ENCODE measurements at regions not wholly inside any gene's neighbourhood (a gene's known extent, or its start where the extent isn't known, plus 50 kb on each side); places are given as distances from the start of the nearest gene placed in this dataset.
"Not testable (repeated sequence)": the region's sequence is repeated elsewhere in the genome, so short reads cannot be mapped to it uniquely, and the experiment has no call there.

DNA sequence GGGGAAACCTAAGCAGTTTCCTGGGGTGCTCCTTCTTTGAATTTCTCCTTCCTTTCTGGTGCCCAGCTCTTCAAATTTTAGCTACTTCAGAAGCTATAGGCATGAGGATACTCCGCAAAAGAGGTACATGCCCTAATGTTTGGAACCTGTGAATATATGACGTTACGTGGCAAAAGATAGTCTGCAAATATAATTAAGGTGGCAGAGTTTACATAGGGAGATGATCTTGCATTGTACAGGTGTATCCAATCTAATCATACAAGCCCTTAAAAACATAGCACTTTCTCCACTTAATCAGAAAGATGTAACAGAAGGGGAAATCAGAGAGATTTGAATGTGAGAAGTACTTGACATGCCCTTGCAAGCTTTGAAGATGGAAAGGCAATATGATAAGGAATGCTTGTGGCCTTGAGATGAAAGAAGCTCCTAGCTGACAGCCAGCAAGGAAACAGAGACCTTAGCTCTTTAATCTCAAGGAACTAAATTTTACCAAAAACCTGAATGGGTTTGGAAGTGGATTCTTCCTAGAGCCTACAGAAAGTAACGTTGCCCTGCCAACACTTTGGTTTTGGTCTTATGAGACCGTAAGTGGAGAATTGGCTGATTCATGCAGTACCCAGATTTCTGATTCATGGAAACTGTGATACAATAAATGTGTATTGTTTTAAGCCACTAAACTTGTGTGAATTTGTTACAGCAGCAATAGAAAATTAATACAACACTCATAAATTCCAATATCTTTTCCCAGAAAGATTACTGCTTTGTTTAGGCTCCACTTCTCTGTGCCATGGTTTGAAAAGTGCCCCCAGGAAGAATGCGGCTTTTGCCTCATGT is 268.4 kb downstream of the FAM170A start:
- no peak for DNase-seq

GRCh38 chr5:119899981-119900380 is 270.6 kb downstream of the FAM170A start:
- no peak for DNase-seq

DNA sequence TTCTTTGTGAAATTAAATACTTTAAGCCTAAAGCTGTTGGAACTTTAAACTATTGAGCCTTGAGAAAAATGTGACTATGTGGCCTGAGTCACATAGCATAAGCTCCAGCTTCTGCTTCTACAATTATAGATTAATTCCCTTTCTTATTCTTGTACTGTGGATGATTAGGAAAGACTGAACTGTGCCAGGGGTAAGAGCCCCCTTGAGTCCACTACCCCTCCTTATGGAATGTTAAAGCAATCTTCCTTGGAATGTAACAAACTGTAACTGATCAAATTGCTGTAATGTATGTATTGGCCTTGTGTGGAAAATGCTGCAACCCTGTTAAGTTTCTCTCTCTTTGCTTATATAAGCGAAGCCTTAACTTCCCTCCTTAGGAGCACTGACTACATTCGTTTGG is 273.2 kb downstream of the FAM170A start:
- DNase-seq = no peak

- no peak for DNase-seq
These were observed 284.1 kb downstream of the FAM170A start for GRCh38 chr5:119913425-119913824.

GRCh38 chr5:119919279-119919678 is 289.9 kb downstream of the FAM170A start:
- no peak for DNase-seq

DNA sequence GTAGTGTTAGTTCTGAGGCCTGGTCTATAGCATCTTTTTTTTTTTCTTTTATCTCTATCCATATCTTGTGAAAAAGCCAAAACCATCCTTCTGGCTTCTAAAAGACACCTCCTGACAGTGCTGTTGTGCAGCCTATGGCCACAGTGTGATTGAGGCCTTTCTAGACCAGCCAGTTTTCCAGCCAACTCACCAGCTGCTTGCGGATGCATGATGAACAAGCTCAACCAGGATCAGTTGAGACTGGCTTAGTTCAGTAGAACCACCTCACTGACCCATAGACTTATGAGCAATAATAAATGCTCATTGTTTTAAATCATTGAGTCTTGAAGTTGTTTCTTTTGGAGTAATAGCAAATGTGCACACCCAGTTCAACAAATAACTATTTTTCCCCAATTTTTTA is 296.9 kb downstream of the FAM170A start:
- DNase-seq = no peak

GRCh38 chr5:119928974-119929373 is 299.6 kb downstream of the FAM170A start:
- no peak for DNase-seq

DNA sequence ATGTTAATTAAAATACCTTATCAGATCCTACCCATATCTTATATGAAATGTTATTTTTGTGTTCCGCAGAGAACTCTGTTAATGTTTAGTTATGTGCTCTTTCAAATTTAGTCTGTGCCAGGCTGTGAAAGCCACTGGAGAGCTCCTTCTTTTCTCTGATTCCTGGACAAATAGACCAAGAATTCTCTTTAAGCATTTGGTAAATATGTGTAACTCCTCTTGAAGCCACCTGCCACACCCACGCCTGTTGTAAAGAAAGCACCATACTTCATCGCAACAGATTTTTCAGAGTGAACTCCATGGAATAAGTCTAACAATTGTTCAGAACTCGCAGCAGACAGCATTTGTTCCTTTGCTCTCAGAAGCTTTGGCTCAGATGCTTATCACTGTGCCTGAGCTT is 301.1 kb downstream of the FAM170A start:
- no peak for DNase-seq

GRCh38 chr5:119943148-119943547 is 313.8 kb downstream of the FAM170A start:
- no peak for DNase-seq

GRCh38 chr5:119945691-119946090 is 316.3 kb downstream of the FAM170A start:
- no peak for DNase-seq

- no peak for DNase-seq
These were observed 318.8 kb downstream of the FAM170A start for GRCh38 chr5:119948162-119948561.

DNA sequence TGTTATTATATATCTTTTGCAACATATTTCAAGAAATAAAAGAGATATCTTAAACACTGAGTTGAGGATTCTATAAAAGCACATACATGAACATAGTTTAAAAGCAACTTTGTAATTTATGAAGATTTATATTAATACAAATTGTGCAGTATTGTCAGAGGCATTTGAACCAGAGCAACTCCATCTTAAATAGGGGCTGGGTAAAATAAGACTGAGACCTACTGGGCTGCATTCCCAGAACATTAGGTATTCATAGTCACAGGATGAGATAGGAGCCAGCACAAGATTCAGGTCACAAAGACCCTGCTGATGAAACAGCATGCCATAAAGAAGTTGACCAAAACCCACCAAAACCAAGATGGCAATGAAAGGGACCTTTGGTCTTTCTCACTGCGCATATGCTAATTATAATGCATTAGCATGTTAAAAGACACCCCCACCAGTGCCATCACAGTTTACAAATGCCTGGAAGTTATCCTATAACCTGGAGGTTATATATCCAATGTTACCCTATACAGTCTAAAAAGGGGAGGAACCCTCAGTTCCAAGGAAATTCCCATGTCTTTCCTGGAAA is 320.2 kb downstream of the FAM170A start:
- no peak for DNase-seq

DNA sequence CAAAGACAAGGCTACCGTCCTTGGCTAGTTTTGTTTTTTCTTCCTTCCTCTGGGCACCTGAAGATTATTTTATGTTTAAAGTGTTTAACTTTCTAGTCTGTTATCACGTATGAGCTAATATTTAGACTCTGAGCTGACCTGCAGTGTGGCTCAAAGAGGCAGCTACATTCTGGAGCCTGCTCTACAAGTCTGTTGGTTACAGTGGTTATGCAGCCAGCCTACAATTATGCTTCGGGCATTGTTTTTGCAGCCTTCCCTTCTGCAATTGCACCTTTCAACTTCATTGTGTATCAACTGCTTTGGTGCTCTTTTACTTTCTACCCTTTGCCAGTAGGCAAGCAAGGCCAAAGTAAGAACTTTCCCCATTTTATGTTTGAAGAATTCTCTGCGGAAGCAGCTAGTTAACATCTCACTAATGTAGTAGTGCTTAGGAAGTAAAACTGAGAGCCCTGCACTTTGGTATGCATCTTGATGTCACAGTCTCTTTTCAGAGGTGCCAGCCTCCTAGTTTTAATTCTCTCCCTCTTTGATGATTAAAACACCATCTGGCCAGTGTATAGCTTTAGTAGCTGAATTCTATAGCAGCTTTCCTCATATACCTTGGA is 322.1 kb downstream of the FAM170A start:
- no peak for DNase-seq

- no peak for DNase-seq
These were observed 324.1 kb downstream of the FAM170A start for GRCh38 chr5:119953474-119953873.

DNA sequence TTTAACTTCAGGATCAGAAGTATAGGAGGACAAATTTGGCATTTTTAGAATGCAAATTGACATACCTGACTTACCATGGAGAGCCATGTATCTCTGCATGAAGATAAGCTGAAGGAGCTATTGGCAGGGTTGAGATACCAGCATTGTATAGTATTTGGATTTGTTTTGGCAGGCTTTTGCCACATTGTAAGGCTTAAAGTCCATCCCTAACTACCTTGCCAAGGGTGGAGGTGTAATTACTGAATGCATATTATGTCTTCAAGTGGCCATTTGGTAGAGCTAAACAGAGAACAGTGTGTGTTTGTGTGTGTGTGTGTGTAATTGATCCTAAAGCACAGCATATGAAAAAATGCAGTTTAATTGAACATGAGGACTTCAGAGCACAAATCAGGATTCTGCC is 324.7 kb downstream of the FAM170A start:
- DNase-seq = no peak

DNA sequence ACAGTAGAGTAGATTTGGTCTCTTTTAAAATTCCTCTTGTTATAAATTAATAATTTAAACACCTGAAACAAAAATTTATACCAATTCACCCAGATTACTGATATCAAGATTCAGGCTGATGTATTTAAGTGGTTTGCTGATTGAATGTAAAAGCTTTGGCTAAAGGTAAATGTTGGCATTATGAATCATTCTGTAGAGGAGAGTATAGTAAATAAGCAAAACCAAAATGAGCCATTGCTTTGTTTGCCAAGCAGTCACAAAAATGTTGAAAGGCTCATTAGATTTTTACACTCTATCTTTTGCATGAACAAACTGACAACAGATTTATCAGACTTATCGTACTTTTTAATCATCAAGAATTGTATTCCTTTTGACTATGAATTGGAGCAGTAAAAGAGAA is 332.6 kb downstream of the FAM170A start:
- DNase-seq = no peak

DNA sequence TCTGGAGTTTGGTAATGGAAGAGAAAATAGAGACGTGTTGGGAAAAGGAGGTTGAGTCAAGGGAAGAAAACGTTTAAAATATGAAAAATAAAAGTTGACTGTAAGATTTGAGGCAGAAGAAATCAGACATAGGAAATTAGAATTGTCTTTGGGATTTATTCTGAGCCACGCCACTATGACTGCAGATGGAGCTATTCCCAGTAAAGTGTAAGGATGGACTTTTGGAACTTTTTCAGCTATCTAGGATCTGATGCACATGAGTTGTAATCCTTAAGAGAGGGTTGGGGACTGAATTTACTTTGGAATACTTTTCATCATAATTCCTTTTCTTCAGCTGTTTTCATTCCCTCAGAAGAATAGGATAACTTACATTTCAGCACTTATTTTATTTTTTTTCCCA is 336.7 kb downstream of the FAM170A start:
- no peak for DNase-seq

DNA sequence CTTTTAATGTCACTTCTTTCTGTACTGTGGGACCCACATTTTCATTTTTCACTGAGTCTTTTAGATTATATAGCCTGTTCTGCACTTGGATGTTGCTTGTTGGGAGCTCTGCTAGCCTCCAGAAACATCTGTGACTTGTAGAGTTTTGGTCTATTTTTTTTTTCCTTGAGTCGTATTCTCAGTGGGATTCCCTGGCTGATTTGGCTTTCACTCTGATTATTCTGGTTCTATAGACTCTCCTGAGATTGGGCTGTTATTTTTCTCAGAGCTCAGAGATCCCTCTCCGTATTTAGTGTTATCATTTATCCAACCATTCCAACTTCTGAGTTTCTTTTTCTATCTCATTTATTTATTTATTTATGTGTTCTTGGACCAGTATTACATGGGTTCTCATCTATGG is 339.3 kb downstream of the FAM170A start:
- no peak for DNase-seq

DNA sequence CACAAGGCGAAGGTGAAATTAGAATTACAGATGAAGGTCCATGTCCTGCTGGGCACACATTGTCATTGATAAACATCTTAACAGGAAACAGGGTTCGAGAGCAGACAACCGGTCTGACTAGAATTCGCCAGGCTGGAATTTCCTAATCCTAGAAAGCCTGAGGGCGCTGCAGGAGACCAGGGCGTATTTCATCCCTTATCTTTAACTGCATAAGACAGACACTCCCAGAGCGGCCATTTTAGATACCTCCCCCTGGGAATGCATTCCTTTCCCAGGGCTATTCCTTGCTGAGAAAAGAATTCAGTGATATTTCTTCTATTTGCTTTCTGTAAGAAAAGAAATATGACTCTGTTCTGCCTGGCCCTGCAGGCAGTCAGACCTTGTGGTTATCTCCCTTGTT is 357.7 kb downstream of the FAM170A start:
- not testable (repeated sequence) for DNase-seq

GRCh38 chr5:119991625-119992024 is 362.3 kb downstream of the FAM170A start:
- no peak for DNase-seq

- no peak for DNase-seq
These were observed 366.8 kb downstream of the FAM170A start for GRCh38 chr5:119996128-119996527.

- DNase-seq = no peak
These were observed 378.2 kb downstream of the FAM170A start for GRCh38 chr5:120007598-120007997.

- DNase-seq = no peak
These were observed 383.1 kb downstream of the FAM170A start for GRCh38 chr5:120012431-120012830.

- DNase-seq = no peak
These were observed 385.2 kb downstream of the FAM170A start for GRCh38 chr5:120014535-120014934.
